ENCODE measurements at regions not wholly inside any gene's neighbourhood (a gene's known extent, or its start where the extent isn't known, plus 50 kb on each side); places are given as distances from the start of the nearest gene placed in this dataset.

- H3K79me2 ChIP-seq (ENCODE audit: control insufficient read depth, low read length), result no peaks in the 10 kb centered on the region
- H3K4me3 ChIP-seq (ENCODE audit: low read length), result no peak overlapping the region
- no peaks in the 10 kb centered on the region for H3K9me2 ChIP-seq (replicated peaks; ENCODE audit: control insufficient read depth, low read length)
- no peaks in the 10 kb centered on the region for H4K20me1 ChIP-seq (ENCODE audit: control insufficient read depth, insufficient read depth, low read depth, low read length)
- H3K27ac ChIP-seq (ENCODE audit: low read depth, low read length), result no peak overlapping the region
- no peaks in the 10 kb centered on the region for H3F3A ChIP-seq (ENCODE audit: control insufficient read depth, insufficient read depth)
- no peaks in the 10 kb centered on the region for H3K4me1 ChIP-seq (ENCODE audit: control insufficient read depth, low read length)
- TF ChIP-seq CTCF (IDR thresholded peaks at IDR 0.05; ENCODE audit: low read depth, low read length, poor library complexity, severe bottlenecking) (no peak), EZH2phosphoT487 (IDR thresholded peaks at IDR 0.05; ENCODE audit: borderline replicate concordance, low read length) (no peak)
- H3K4me2 ChIP-seq (ENCODE audit: low read length), result no peak overlapping the region
- H3K36me3 ChIP-seq (ENCODE audit: control insufficient read depth, low read length), result no peaks in the 10 kb centered on the region
- H3K27me3 ChIP-seq (ENCODE audit: control insufficient read depth, low read length), result no peaks in the 10 kb centered on the region
- peaks cover 30% of the 10 kb centered on the region; the same call in 1 of the 2 replicates for H3K9me3 ChIP-seq (ENCODE audit: control insufficient read depth, insufficient read depth, low read length)
Observed at GRCh38 chr15:26372706-26373105, 400.2 kb downstream of the GABRB3 start.

- no peaks in the 10 kb centered on the region for H3K27me3 ChIP-seq (ENCODE audit: control insufficient read depth, low read length)
- no peak for TF ChIP-seq CTCF (IDR thresholded peaks at IDR 0.05; ENCODE audit: low read depth, low read length, poor library complexity, severe bottlenecking)
- TF ChIP-seq EZH2phosphoT487 (IDR thresholded peaks at IDR 0.05; ENCODE audit: borderline replicate concordance, low read length), result no peak
- no peak overlapping the region for H3K27ac ChIP-seq (ENCODE audit: low read depth, low read length)
- no peaks in the 10 kb centered on the region for H3K36me3 ChIP-seq (ENCODE audit: control insufficient read depth, low read length)
- H3K79me2 ChIP-seq (ENCODE audit: control insufficient read depth, low read length), result no peaks in the 10 kb centered on the region
- H3K4me3 ChIP-seq (ENCODE audit: low read length), result no peak overlapping the region
- no peaks in the 10 kb centered on the region for H3K9me2 ChIP-seq (replicated peaks; ENCODE audit: control insufficient read depth, low read length)
- H3K4me1 ChIP-seq (ENCODE audit: control insufficient read depth, low read length), result no peaks in the 10 kb centered on the region
- no peak overlapping the region for H3K4me2 ChIP-seq (ENCODE audit: low read length)
- H3F3A ChIP-seq (ENCODE audit: control insufficient read depth, insufficient read depth), result no peaks in the 10 kb centered on the region
- H4K20me1 ChIP-seq (ENCODE audit: control insufficient read depth, insufficient read depth, low read depth, low read length), result no peaks in the 10 kb centered on the region
- peaks cover 11% of the 10 kb centered on the region; the same call in 1 of the 2 replicates for H3K9me3 ChIP-seq (ENCODE audit: control insufficient read depth, insufficient read depth, low read length)
Observed at GRCh38 chr15:26365077-26365476, 407.8 kb downstream of the GABRB3 start.

- no peaks in the 10 kb centered on the region for H3K79me2 ChIP-seq (ENCODE audit: control insufficient read depth, low read length)
- H3K4me2 ChIP-seq (ENCODE audit: low read length), result no peak overlapping the region
- no peaks in the 10 kb centered on the region for H4K20me1 ChIP-seq (ENCODE audit: control insufficient read depth, insufficient read depth, low read depth, low read length)
- no peak overlapping the region for H3K4me3 ChIP-seq (ENCODE audit: low read length)
- no peak for TF ChIP-seq CTCF (IDR thresholded peaks at IDR 0.05; ENCODE audit: low read depth, low read length, poor library complexity, severe bottlenecking)
- no peak for TF ChIP-seq EZH2phosphoT487 (IDR thresholded peaks at IDR 0.05; ENCODE audit: borderline replicate concordance, low read length)
- H3K27me3 ChIP-seq (ENCODE audit: control insufficient read depth, low read length), result no peaks in the 10 kb centered on the region
- H3K4me1 ChIP-seq (ENCODE audit: control insufficient read depth, low read length), result no peaks in the 10 kb centered on the region
- H3K9me2 ChIP-seq (replicated peaks; ENCODE audit: control insufficient read depth, low read length), result no peaks in the 10 kb centered on the region
- H3F3A ChIP-seq (ENCODE audit: control insufficient read depth, insufficient read depth), result no peaks in the 10 kb centered on the region
- H3K36me3 ChIP-seq (ENCODE audit: control insufficient read depth, low read length), result no peaks in the 10 kb centered on the region
- H3K9me3 ChIP-seq (ENCODE audit: control insufficient read depth, insufficient read depth, low read length), result peaks cover 14% of the 10 kb centered on the region; the same call in 1 of the 2 replicates
- no peak overlapping the region for H3K27ac ChIP-seq (ENCODE audit: low read depth, low read length)
Observed at GRCh38 chr15:26359855-26360254, 413.0 kb downstream of the GABRB3 start.
